ENCODE measurements at regions not wholly inside any gene's neighbourhood (a gene's known extent, or its start where the extent isn't known, plus 50 kb on each side); places are given as distances from the start of the nearest gene placed in this dataset.

DNA sequence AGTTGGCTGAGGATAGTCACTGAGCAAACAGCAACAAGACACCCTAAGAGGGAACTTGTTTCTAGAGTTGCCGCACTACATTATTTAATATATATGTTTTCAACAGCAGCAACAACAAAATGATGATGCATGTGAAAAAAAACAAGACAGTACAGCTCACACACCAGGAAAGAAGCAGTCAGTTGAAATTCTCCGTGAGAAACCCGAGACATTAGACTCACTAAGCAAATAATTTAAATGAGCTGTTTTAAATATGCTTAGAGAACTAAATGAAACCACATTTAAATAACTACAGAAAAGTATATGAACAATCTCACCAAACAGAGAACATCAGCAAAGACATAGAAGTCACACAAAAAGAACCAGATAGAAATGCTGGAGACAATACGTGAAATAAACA, 426.3 kb upstream of the PFKP start:
- TF ChIP-seq POLR2AphosphoS5 (IDR thresholded peaks at IDR 0.05; ENCODE audit: insufficient read depth in 1 of 2, low read depth in 1 of 2) (no peak), POLR2A (IDR thresholded peaks at IDR 0.05) (no peak)
- TF ChIP-seq, protein P1, sequence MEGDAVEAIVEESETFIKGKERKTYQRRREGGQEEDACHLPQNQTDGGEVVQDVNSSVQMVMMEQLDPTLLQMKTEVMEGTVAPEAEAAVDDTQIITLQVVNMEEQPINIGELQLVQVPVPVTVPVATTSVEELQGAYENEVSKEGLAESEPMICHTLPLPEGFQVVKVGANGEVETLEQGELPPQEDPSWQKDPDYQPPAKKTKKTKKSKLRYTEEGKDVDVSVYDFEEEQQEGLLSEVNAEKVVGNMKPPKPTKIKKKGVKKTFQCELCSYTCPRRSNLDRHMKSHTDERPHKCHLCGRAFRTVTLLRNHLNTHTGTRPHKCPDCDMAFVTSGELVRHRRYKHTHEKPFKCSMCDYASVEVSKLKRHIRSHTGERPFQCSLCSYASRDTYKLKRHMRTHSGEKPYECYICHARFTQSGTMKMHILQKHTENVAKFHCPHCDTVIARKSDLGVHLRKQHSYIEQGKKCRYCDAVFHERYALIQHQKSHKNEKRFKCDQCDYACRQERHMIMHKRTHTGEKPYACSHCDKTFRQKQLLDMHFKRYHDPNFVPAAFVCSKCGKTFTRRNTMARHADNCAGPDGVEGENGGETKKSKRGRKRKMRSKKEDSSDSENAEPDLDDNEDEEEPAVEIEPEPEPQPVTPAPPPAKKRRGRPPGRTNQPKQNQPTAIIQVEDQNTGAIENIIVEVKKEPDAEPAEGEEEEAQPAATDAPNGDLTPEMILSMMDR (IDR thresholded peaks at IDR 0.05): no peak
- no peaks in the 10 kb centered on the region for H3K4me1 ChIP-seq
- H3K9me3 ChIP-seq: no peaks in the 10 kb centered on the region
- H3K27me3 ChIP-seq: no peaks in the 10 kb centered on the region
- DNase-seq (ENCODE audit: extremely low spot score in 2 of 2): no peak
- intact Hi-C loops (cut with DNase I): no loop called here
- no peaks in the 10 kb centered on the region for H3K36me3 ChIP-seq
- H3K27ac ChIP-seq: no peak overlapping the region
- H3K4me3 ChIP-seq: no peak overlapping the region

DNA sequence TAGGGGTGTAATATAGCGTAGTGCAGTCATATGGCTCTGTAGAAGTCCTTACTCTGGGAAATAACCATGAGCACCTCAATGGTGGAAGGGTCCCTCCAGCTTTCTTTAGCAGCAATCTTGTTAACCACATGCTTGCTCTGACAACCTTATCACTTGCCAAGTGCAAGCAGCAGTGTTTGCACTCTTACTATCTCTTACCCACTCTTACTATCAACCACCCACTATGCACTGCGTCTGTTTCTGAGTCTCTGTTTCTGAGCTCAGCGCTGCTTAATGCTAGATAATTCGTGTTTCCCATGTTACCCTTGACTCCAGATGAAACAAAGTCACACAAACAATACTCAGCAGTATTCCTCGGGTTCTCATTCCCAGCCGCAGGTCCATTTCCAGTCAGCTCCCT, 433.7 kb upstream of the PFKP start:
- no peak for TF ChIP-seq POLR2AphosphoS5 (IDR thresholded peaks at IDR 0.05; ENCODE audit: insufficient read depth in 1 of 2, low read depth in 1 of 2)
- no peak for TF ChIP-seq POLR2A (IDR thresholded peaks at IDR 0.05)
- TF ChIP-seq, protein P1 (IDR thresholded peaks at IDR 0.05): no peak
- no peak overlapping the region for H3K4me3 ChIP-seq
- H3K9me3 ChIP-seq: no peaks in the 10 kb centered on the region
- no peak for DNase-seq (ENCODE audit: extremely low spot score in 2 of 2)
- intact Hi-C loops (cut with DNase I): loop anchor here (2.0 kb wide), 1 partner anchor 71 kb away; no protein-coding TSS in a partner anchor
- H3K4me1 ChIP-seq: no peaks in the 10 kb centered on the region
- no peaks in the 10 kb centered on the region for H3K27me3 ChIP-seq
- H3K36me3 ChIP-seq: no peaks in the 10 kb centered on the region
- H3K27ac ChIP-seq: no peak overlapping the region

DNA sequence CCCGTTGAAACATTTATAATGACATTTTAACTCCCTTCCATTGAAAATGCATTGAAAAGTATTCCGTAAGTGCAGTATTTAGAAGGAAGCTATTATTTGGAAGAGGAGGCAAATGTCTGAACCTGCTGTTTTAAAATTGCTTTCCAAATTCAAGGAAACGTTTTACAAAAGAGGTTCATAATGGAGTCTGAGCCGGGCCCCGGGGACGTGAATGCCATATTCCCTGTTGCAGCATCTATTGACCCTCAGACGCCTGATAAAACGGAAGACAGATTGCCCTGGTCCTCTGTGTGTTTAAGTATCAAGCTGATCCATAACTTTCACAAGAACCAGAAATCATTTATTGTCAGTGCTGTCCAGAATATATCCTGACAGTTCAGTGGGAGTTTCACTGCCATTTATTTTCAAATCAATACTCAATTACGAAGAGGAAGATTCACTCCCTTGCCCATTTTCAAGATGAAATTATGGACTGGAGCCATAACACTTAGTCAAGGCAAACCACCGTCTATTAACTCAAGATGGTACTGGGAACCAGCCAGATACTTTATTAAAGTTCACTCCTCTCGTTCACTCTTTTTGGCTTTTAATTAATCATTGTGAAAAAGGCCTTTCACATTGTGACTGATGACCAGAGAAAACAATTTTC, 435.7 kb upstream of the PFKP start:
- H3K4me3 ChIP-seq: no peak overlapping the region
- TF ChIP-seq POLR2AphosphoS5 (IDR thresholded peaks at IDR 0.05; ENCODE audit: insufficient read depth in 1 of 2, low read depth in 1 of 2): no peak
- TF ChIP-seq POLR2A (IDR thresholded peaks at IDR 0.05): no peak
- TF ChIP-seq, protein P1 (IDR thresholded peaks at IDR 0.05): no peak
- H3K27me3 ChIP-seq: no peaks in the 10 kb centered on the region
- H3K36me3 ChIP-seq: no peaks in the 10 kb centered on the region
- no peak overlapping the region for H3K27ac ChIP-seq
- intact Hi-C loops (cut with DNase I): no loop called here
- H3K9me3 ChIP-seq: no peaks in the 10 kb centered on the region
- H3K4me1 ChIP-seq: no peaks in the 10 kb centered on the region
- no peak for DNase-seq (ENCODE audit: extremely low spot score in 2 of 2)

DNA sequence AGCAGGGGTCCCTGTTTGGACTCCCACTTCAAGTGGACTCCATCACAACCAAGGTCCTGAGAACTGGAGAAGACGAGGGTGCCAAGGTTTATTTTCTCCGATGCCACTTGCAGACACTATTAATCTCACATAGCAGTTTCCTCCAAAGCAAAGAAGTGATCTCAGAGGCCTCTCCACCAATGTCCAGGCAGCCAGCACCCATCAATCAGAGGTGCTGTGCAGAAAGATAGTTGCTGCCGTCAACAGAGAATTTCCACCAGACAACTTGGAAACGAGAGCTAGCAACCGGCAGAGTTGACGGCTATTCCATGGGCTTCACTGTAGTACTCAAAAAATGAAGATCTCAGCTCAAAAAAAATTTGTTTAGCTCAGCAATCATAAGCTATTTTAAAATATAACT, 438.6 kb upstream of the PFKP start:
- no peaks in the 10 kb centered on the region for H3K27me3 ChIP-seq
- no peaks in the 10 kb centered on the region for H3K36me3 ChIP-seq
- no peak overlapping the region for H3K27ac ChIP-seq
- intact Hi-C loops (cut with DNase I): no loop called here
- DNase-seq (ENCODE audit: extremely low spot score in 2 of 2): no peak
- H3K4me1 ChIP-seq: no peaks in the 10 kb centered on the region
- no peaks in the 10 kb centered on the region for H3K9me3 ChIP-seq
- TF ChIP-seq POLR2AphosphoS5 (IDR thresholded peaks at IDR 0.05; ENCODE audit: insufficient read depth in 1 of 2, low read depth in 1 of 2) (no peak), POLR2A (IDR thresholded peaks at IDR 0.05) (no peak)
- TF ChIP-seq, protein P1 (IDR thresholded peaks at IDR 0.05): no peak
- H3K4me3 ChIP-seq: no peak overlapping the region

DNA sequence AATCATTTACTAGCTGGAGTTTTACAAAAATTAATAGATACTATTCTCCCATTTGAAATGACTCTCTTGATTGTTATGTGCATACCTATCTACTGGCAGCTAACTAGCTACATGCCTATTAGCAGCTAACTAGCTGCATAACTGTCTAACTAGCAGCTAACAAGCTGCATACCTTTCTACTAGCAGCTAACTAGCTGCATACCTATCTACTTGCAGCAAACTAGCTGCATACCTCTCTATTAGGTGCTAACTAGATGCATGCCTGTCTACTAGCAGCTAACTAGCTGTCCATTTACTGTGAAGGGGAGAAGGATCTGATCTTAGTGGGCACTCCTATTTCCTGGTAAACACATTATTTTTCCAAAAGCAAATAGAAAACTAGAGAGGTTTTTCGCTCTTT, 439.4 kb upstream of the PFKP start:
- no peak for DNase-seq (ENCODE audit: extremely low spot score in 2 of 2)
- Histone ChIP-seq H3K36me3 (no peaks in the 10 kb centered on the region), H3K4me3 (no peak overlapping the region), H3K27ac (no peak overlapping the region), H3K9me3 (no peaks in the 10 kb centered on the region), H3K27me3 (no peaks in the 10 kb centered on the region), H3K4me1 (no peaks in the 10 kb centered on the region)
- intact Hi-C loops (cut with DNase I): no loop called here
- TF ChIP-seq, protein P1 (IDR thresholded peaks at IDR 0.05): no peak
- TF ChIP-seq POLR2AphosphoS5 (IDR thresholded peaks at IDR 0.05; ENCODE audit: insufficient read depth in 1 of 2, low read depth in 1 of 2) (no peak), POLR2A (IDR thresholded peaks at IDR 0.05) (no peak)
